HepG2 (cell line): ENCODE measurements at regions not wholly inside any gene's neighbourhood (a gene's known extent, or its start where the extent isn't known, plus 50 kb on each side); places are given as distances from the start of the nearest gene placed in this dataset.

Experiments used
- ATAC-seq: fragments of 200-7000 bp; cut with Tn5 transposase; 3 replicates; pipeline ENCODE4 v1.9.1; 2020; ENCODE audit warnings: mild to moderate bottlenecking, moderate library complexity
- BruUV-seq: library from RNA; stranded (reverse); fragments of 400-500 nt; replicated peaks from 2 replicates; lab custom pipeline; 2021; lab: Mats Ljungman, UMichigan
- CTCF ChIA-PET: fragments of 300-600 bp; formaldehyde crosslinking; extraction: SDS; loops from one replicate; lab custom pipeline; 2021; ENCODE audit warnings: low total read pairs, inconsistent platforms, low intra/inter-chr PET ratio; lab: Yijun Ruan, JAX
- POLR2A ChIA-PET: fragments of 350-600 bp; sonication (Branson Sonifier 250); formaldehyde crosslinking; loops from one replicate; lab custom pipeline; 2020; ENCODE audit warnings: antibody characterized with exemption, inconsistent platforms; lab: Yijun Ruan, JAX
- DNase-seq: peaks from one replicate; pipeline ENCODE4 v3.0.0-alpha.2; 2015; ENCODE audit warnings: low spot score
- FAIRE-seq: peaks from 3 replicates; lab custom pipeline; 2011; peaks lifted over from hg19 to GRCh38; lab: Jason Lieb, UNC
- H2AFZ ChIP-seq: one replicate; pipeline ENCODE4 v1.6.1; 2011; ENCODE audit warnings: low read length, inconsistent platforms
- H3K27ac ChIP-seq: fragments of 300-600 bp; 3 replicates; pipeline ENCODE4 v1.8.0; 2011; ENCODE audit warnings: mixed run types, mild to moderate bottlenecking, mixed read lengths, low read length, inconsistent platforms; ENCODE audit not compliant: insufficient read depth; ENCODE audit errors: extremely low read length
- H3K27me3 ChIP-seq, 2 experiments: fragments of 200-600 bp in 1 of 2; 2 replicates in 1 of 2; 3 replicates in 1 of 2; pipeline versions ENCODE4 v1.6.0 to v1.8.0; 2011; ENCODE audit warnings: low read length in 2 of 2, mild to moderate bottlenecking in 2 of 2, moderate library complexity in 2 of 2, inconsistent platforms in 1 of 2; ENCODE audit not compliant: insufficient read depth in 2 of 2, control insufficient read depth in 1 of 2
- H3K36me3 ChIP-seq, 2 experiments: fragments of 200-600 bp in 1 of 2; replicated peaks in 1 of 2; 2 replicates in 1 of 2; 3 replicates in 1 of 2; pipeline versions ENCODE4 v1.5.1 to v1.8.0; 2011; ENCODE audit warnings: low read length in 2 of 2, inconsistent platforms in 1 of 2; ENCODE audit not compliant: insufficient read depth in 2 of 2, control insufficient read depth in 1 of 2
- H3K4me1 ChIP-seq: 2 replicates; pipeline ENCODE4 v1.5.1; 2012; ENCODE audit warnings: low read length, inconsistent platforms; ENCODE audit not compliant: insufficient read depth
- H3K4me2 ChIP-seq: 2 replicates; pipeline ENCODE4 v1.6.0; 2011; ENCODE audit warnings: low read depth, low read length, inconsistent platforms
- H3K4me3 ChIP-seq, 3 experiments: fragments of 200-600 bp in 1 of 3; sonication (generic), shearing (Covaris generic) in 1 of 3; replicated peaks in 1 of 3; 2 replicates each; pipeline ENCODE4 v1.5.1; 2011 to 2016; ENCODE audit warnings: low read length in 3 of 3, inconsistent platforms in 2 of 3, low read depth in 2 of 3, mild to moderate bottlenecking in 2 of 3, control low read depth in 1 of 3, mixed read lengths in 1 of 3; ENCODE audit not compliant: insufficient read depth in 1 of 3
- H3K79me2 ChIP-seq: one replicate; pipeline ENCODE4 v1.6.1; 2011; ENCODE audit warnings: low read length, inconsistent platforms; ENCODE audit not compliant: insufficient read depth
- H3K9ac ChIP-seq: 2 replicates; pipeline ENCODE4 v1.6.0; 2011; ENCODE audit warnings: mild to moderate bottlenecking, low read depth, low read length, inconsistent platforms; ENCODE audit not compliant: insufficient read depth
- H3K9me3 ChIP-seq: 2 replicates; pipeline ENCODE4 v1.5.1; 2012; ENCODE audit warnings: mild to moderate bottlenecking, low read length
- H4K20me1 ChIP-seq: 2 replicates; pipeline ENCODE4 v1.6.0; 2011; ENCODE audit warnings: inconsistent platforms, mild to moderate bottlenecking, low read length, moderate library complexity; ENCODE audit not compliant: insufficient read depth
- FIP1L1 ChIP-seq: fragments of 200-400 bp; formaldehyde crosslinking; IDR thresholded peaks from 2 replicates; pipeline ENCODE4 v1.6.1; 2018; ENCODE audit warnings: low read depth, mild to moderate bottlenecking, low read length, moderate library complexity, borderline replicate concordance; ENCODE audit not compliant: insufficient read depth
- FOSL1 ChIP-seq: sonication (generic); formaldehyde crosslinking; IDR thresholded peaks from 2 replicates; pipeline ENCODE4 v1.9.0; 2021; ENCODE audit warnings: missing genetic modification reagents, borderline replicate concordance
- MAZ ChIP-seq, 2 experiments: sonication (generic) in 1 of 2; formaldehyde crosslinking in 1 of 2; IDR thresholded peaks; 2 replicates each; pipeline versions ENCODE4 v1.5.0 to v1.6.1; 2012 to 2020; ENCODE audit warnings: low read depth in 2 of 2, mild to moderate bottlenecking in 2 of 2, borderline replicate concordance in 1 of 2, improper control_type of control experiment in 1 of 2, low read length in 1 of 2, missing genetic modification reagents in 1 of 2, moderate library complexity in 1 of 2
- MZF1 ChIP-seq: sonication (generic); formaldehyde crosslinking; IDR thresholded peaks from 2 replicates; pipeline ENCODE4 v1.8.1; 2023; ENCODE audit warnings: mild to moderate bottlenecking, missing genetic modification reagents, borderline replicate concordance
- POLR2AphosphoS5 ChIP-seq: IDR thresholded peaks from 2 replicates; pipeline ENCODE4 v1.6.1; 2012; ENCODE audit warnings: low read depth, low read length
- PRDM4 ChIP-seq: sonication (generic); formaldehyde crosslinking; IDR thresholded peaks from 2 replicates; pipeline ENCODE4 v1.9.0; 2021; ENCODE audit warnings: missing genetic modification reagents, borderline replicate concordance
- SP1 ChIP-seq, 2 experiments: fragments of 450-650 bp in 1 of 2; sonication (generic) in 1 of 2; formaldehyde crosslinking in 1 of 2; IDR thresholded peaks; 2 replicates each; pipeline versions ENCODE4 v1.4.0 to v1.6.1; 2016 to 2020; ENCODE audit warnings: missing genetic modification reagents in 1 of 2
- THAP11 ChIP-seq: IDR thresholded peaks from 2 replicates; pipeline ENCODE4 v1.6.1; 2016; ENCODE audit warnings: missing biosample characterization, missing genetic modification reagents
- ZBTB8A ChIP-seq: sonication (generic); formaldehyde crosslinking; IDR thresholded peaks from 2 replicates; pipeline ENCODE4 v1.4.0; 2020; ENCODE audit warnings: mild to moderate bottlenecking, low read depth, missing genetic modification reagents, borderline replicate concordance
- ZNF329 ChIP-seq: sonication (generic); formaldehyde crosslinking; IDR thresholded peaks from 2 replicates; pipeline ENCODE4 v1.9.0; 2021; ENCODE audit warnings: low read depth, mild to moderate bottlenecking, missing genetic modification reagents
- ZNF639 ChIP-seq: conservative IDR thresholded peaks from 2 replicates; pipeline ENCODE4 v1.6.1; 2018; ENCODE audit warnings: missing genetic modification reagents
- ZNF766 ChIP-seq: sonication (generic); formaldehyde crosslinking; IDR thresholded peaks from 2 replicates; pipeline ENCODE4 v1.5.0; 2020; ENCODE audit warnings: missing genetic modification reagents, borderline replicate concordance
- ZNF773 ChIP-seq: sonication (generic); formaldehyde crosslinking; IDR thresholded peaks from 2 replicates; pipeline ENCODE4 v1.4.0; 2020; ENCODE audit warnings: missing genetic modification reagents, borderline replicate concordance
- ZNF788 ChIP-seq: sonication (generic); formaldehyde crosslinking; IDR thresholded peaks from 2 replicates; pipeline ENCODE4 v1.5.0; 2020; ENCODE audit warnings: mild to moderate bottlenecking, missing genetic modification reagents, borderline replicate concordance
- ZNF816 ChIP-seq: sonication (generic); formaldehyde crosslinking; IDR thresholded peaks from 2 replicates; pipeline ENCODE4 v1.8.0; 2022; ENCODE audit warnings: missing genetic modification reagents, mild to moderate bottlenecking, borderline replicate concordance
- ZSCAN21 ChIP-seq: sonication (generic); formaldehyde crosslinking; IDR thresholded peaks from 2 replicates; pipeline ENCODE4 v1.8.0; 2022; ENCODE audit warnings: mild to moderate bottlenecking, missing genetic modification reagents, moderate library complexity, borderline replicate concordance
- WGBS: methylation state at CpG from one replicate; pipeline ENCODE4 v1.1.6; 2017; ENCODE audit warnings: low lambda C conversion rate; 5-methylcytosine and 5-hydroxymethylcytosine counted together
- in situ Hi-C: cut with HindIII; loops from 2 replicates; pipeline ENCODE4 v1.10.0; 2017; ENCODE audit warnings: low pct_unique_long_range_greater_than_20kb; ENCODE audit not compliant: extremely low pct_ligation_motif_present
- intact Hi-C: fragments of 100-400 bp; cut with micrococcal nuclease; formaldehyde crosslinking; loops from one replicate; pipeline ENCODE4 v1.10.0; 2022; ENCODE audit not compliant: unreplicated experiment
- TF ChIP-seq, protein P1 (sequence below): sonication (generic); formaldehyde crosslinking; IDR thresholded peaks from 2 replicates; pipeline ENCODE4 v1.8.0; 2022; ENCODE audit warnings: missing genetic modification reagents, mild to moderate bottlenecking, moderate library complexity, borderline replicate concordance
- TF ChIP-seq, protein P2 (sequence below): sonication (generic); formaldehyde crosslinking; IDR thresholded peaks from 2 replicates; pipeline ENCODE4 v1.4.0; 2020; ENCODE audit warnings: missing genetic modification reagents

GRCh38 chr14:76613616-76614015 is 147.7 kb upstream of the VASH1 start:
- no peak for FAIRE-seq
- Histone ChIP-seq H3K27me3 (peaks cover 0 to 12% of the 10 kb centered on the region in 2 experiments; a peak in 1 of 5 replicates), H2AFZ (no peak overlapping the region), H3K4me2 (no peak overlapping the region), H3K27ac (no peak overlapping the region), H3K79me2 (no peaks in the 10 kb centered on the region), H3K36me3 (no peaks in the 10 kb centered on the region), H4K20me1 (no peaks in the 10 kb centered on the region), H3K4me1 (no peaks in the 10 kb centered on the region), H3K9ac (no peak overlapping the region), H3K4me3 (no peak overlapping the region), H3K9me3 (no peaks in the 10 kb centered on the region)
- no peak for DNase-seq
- ChIA-PET POLR2A (no interaction called here), CTCF (no interaction called here)
- BruUV-seq: no TSS peak
- 39% methylated on average over 2 of the region's 2 CpGs for WGBS
- in situ Hi-C loops: no loop called here
- no peak for ATAC-seq
- no peak for TF ChIP-seq FOSL1 (CRISPR knock-in tag)
- TF ChIP-seq ZNF773 (CRISPR knock-in tag): no peak
- TF ChIP-seq PRDM4: no peak
- TF ChIP-seq ZNF766 (CRISPR knock-in tag): no peak
- no peak for TF ChIP-seq MZF1 (CRISPR knock-in tag)
- TF ChIP-seq, protein P1, sequence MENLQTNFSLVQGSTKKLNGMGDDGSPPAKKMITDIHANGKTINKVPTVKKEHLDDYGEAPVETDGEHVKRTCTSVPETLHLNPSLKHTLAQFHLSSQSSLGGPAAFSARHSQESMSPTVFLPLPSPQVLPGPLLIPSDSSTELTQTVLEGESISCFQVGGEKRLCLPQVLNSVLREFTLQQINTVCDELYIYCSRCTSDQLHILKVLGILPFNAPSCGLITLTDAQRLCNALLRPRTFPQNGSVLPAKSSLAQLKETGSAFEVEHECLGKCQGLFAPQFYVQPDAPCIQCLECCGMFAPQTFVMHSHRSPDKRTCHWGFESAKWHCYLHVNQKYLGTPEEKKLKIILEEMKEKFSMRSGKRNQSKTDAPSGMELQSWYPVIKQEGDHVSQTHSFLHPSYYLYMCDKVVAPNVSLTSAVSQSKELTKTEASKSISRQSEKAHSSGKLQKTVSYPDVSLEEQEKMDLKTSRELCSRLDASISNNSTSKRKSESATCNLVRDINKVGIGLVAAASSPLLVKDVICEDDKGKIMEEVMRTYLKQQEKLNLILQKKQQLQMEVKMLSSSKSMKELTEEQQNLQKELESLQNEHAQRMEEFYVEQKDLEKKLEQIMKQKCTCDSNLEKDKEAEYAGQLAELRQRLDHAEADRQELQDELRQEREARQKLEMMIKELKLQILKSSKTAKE: no peak
- no peak for TF ChIP-seq SP1 (IDR thresholded peaks at IDR 0.05)
- TF ChIP-seq SP1 (CRISPR knock-in tag; IDR thresholded peaks at IDR 0.05): no peak
- no peak for TF ChIP-seq FIP1L1
- TF ChIP-seq ZNF816 (CRISPR knock-in tag): no peak
- TF ChIP-seq ZSCAN21 (CRISPR knock-in tag): no peak
- no peak for TF ChIP-seq ZNF639 (CRISPR knock-in tag)
- TF ChIP-seq ZNF329 (CRISPR knock-in tag): no peak
- no peak for TF ChIP-seq MAZ (IDR thresholded peaks at IDR 0.05; ENCODE audit: borderline replicate concordance, low read depth, low read length)
- no peak for TF ChIP-seq MAZ (CRISPR knock-in tag; IDR thresholded peaks at IDR 0.05; ENCODE audit: low read depth)
- TF ChIP-seq ZNF788 (CRISPR knock-in tag): no peak
- TF ChIP-seq, protein P2, sequence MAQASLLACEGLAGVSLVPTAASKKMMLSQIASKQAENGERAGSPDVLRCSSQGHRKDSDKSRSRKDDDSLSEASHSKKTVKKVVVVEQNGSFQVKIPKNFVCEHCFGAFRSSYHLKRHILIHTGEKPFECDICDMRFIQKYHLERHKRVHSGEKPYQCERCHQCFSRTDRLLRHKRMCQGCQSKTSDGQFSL: no peak
- no peak for TF ChIP-seq POLR2AphosphoS5
- no peak for TF ChIP-seq THAP11 (CRISPR knock-in tag)
- no peak for TF ChIP-seq ZBTB8A (CRISPR knock-in tag)
- intact Hi-C loops: no loop called here
